GM03348 (cell line): ENCODE measurements at regions not wholly inside any gene's neighbourhood (a gene's known extent, or its start where the extent isn't known, plus 50 kb on each side); places are given as distances from the start of the nearest gene placed in this dataset.

Experiments used
- DNase-seq: peaks from one replicate; pipeline ENCODE4 v3.0.0; 2012; ENCODE audit warnings: low spot score

DNA sequence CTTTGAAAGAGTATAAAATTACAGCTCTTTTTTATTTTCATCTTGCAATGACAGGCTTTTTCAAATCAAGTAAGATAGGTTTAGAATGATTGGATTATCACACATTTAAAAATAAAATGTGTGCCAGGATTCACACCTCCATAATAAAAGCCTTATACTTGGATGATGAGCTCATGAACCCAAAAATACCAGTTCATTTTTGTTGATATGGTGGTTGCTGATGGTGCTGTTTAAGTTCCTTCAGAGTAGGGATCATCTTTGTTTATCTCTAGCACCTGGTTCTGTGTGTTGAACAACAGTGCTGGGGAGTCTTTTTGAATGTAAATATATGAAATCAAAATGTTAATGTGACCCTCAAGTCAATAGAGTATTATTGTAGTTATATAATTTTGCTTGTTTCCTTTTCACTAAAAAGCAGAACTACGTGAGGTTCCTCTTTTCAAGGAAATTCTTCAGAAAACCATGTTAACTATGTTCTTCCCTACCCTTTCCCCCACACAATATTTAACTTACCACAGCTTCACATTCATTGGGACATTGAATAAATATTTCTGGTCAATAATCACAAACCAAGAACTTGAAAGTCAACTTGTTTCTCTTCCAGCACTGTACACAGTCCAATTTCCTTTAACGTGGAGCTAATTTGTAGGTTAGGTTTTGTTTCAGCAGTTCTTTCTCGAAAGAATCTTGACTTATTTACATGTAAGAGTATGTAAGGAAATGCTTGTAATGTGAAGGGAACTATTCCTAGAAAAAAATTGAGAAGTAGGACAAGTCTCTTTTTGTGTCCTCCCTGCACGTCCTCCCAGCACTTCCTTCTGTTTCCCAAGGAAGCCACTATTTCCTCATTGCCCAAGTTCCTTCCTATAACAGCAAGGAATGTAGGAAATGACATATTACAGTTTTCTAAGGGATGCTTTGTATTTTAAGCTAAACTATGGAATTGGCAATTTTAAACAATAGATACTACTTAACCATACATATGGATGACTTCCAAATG, 945.9 kb upstream of the CITED2 start:
- no peak for DNase-seq

DNA sequence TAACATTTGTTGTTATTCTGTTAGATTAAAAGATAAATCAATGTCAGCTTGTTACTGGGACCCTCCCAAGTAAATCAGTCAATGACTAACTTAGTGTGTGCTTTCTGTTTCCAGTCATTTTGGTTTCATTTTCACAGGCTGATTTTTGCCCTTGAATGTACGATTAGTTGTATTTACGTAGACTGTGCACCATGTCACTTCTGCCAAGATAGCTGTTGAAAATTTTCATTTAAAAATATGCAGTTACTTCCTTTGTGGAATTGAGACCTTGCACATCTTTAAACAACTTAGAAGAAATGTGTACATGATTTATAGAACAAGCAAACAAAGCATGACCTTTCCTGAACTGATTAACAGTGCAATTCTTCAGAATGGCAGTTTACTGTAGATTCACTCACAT, 944.8 kb upstream of the CITED2 start:
- DNase-seq, result peak; percentile 4

DNA sequence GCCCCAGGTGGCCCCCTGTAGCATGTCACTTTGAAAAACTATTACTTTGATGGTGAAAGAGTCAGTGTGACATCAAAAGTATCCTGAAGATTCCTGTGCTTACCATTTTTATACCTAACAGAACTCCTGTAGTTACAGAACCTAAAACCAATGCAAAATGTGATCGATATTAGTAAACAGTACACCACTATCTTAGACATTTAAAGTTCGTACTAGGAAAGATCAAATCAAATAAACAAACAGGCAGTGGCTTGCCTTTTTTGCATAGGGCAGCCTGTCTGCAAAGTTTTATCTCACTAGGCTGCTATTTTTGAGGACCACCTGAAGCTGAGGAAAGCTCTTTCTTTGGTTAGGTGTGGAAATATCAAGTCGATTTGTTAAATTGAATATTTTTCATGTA, 944.0 kb upstream of the CITED2 start:
- DNase-seq, result no peak

DNA sequence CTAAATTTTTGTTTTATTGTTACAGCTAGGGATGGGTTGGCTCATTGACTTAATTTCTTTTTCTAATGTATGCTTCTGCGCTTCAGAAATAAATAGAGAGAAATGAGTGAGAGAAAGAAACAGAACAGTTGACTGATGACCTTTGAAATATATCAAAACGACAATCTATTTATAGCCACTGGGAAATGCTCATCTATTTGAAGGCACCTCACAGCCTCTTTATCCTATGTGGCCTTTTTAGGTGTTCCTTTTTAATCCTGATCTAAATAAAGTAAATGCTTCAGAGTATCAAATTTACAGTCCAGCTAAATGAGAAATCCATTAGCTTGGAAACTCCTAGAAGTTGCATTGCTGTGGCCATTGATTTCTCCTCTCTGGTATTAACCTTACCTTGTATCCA, 943.5 kb upstream of the CITED2 start:
- DNase-seq, result no peak

DNA sequence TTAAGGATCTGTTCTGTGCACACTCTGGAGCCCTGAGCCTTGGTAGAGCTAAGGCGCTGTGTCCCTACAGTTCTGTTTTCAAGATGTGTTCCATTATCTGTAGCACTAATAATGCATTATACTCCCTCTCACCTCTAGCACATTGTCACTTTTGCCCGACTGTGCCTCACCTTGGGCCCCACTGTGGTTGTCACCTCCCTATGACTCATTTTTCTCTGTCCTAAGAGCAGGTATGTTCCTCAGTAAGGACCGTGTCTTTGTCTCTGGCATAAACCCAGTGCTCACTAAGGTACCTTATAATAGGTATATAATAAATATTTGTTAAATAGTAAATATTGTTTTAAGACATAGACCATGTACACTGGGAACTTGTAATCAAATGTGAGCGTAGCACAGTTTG, 942.5 kb upstream of the CITED2 start:
- DNase-seq, result no peak

DNA sequence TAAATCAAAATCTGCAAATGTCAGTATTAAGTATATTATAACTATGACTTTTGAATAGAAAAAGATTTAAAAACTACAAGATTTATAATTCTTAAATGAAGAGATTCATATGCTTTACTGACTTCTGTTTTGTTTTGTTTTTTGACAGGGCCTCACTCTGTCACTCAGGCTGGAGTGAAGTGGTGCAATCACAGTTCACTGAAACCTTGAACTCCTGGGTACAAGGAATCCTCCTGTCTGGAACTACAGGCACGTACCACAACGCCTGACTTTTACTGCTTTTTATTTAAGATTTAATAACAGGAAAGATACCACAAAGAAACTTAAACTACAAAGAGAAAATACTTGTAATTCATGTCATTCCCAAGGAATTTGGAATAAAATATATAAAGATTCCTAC, 940.2 kb upstream of the CITED2 start:
- DNase-seq, result no peak

DNA sequence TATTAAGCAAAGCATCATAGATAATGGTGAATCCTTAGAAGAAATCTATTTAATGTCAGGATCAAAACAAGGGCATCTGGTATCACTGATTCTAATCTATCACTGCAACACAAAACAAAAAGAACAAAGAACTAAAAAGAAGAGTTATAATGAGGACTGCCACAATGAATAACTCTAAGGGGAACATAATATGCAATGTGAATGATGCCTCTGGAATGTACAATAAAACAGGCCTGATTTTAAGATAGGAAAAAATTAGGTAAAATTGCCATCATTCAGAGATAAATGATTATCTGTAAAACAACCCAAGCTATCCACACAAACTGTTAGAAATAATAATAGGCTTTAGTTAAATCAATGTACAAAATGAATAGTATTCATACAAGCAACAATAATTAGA, 936.7 kb upstream of the CITED2 start:
- DNase-seq, result peak; percentile 16

DNA sequence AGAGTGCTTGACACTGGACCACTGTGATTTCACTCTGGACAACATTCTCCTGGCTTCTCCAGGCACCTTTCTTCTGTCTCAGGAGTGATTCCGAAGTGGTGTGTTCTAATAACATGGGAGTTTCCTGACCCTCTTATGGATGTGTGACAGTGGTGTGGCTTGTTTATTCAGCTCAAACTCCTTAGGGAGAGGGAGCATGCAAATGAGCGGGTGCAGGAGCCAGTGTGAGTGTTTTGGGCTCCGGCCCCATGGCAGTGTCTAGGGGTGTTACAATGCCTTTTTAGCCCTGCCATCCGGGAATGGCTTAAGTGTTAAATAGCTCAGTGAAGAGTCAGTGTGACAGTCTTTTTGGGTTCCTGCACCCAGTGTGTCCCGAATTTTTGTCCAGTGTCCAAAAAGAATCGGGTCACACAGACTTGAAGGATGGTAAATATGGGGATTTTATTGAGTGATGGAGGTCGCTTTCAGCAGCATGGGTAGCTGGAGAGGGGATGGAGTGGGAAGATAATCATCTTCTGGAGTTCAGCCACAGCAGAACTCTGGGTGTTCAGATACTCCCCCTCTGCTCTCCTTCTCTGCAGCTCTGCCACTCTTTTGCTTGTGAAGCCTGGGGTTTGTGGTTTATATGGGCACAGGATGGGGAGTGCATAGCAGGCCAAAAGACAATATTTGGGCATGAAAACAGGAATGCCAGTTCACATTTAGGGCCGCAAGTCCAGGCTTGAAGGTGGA, 928.9 kb upstream of the CITED2 start:
- no peak for DNase-seq

DNA sequence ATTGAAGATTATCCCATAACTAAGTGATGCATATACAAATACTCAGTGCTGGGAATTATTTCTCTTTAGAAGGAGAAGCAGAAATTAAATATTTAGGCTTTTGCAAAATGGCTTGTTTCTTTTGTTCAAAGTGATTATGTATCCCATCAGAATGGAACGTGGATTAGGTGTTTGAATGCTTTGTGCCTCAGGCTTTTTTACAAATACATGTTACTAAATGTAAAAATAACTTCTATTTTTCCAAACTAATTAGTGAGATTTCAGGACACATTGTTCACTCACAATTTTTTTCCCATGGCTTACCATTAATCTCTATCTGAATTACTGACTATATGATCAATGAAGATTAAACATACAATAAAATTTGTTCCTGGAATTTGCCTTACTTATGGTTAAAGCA, 925.9 kb upstream of the CITED2 start:
- DNase-seq, result no peak

DNA sequence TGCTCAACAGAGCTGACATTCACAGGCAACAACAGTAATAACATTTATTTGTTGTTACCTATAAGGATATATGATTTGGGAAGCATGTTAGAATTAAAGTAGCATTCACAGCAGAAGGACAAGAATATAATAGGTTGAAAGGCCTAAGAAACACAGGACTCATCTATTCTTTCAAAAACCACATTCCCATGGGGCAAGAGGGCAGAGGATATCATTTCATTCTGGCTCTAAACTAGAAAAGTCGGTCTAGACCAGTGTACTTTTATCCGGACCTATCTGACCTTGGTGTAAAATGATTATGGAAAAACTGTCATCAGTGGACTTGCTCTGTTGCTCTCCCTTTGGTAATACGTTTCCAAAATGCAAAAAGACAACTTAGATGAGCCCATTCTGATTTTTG, 914.7 kb upstream of the CITED2 start:
- no peak for DNase-seq

DNA sequence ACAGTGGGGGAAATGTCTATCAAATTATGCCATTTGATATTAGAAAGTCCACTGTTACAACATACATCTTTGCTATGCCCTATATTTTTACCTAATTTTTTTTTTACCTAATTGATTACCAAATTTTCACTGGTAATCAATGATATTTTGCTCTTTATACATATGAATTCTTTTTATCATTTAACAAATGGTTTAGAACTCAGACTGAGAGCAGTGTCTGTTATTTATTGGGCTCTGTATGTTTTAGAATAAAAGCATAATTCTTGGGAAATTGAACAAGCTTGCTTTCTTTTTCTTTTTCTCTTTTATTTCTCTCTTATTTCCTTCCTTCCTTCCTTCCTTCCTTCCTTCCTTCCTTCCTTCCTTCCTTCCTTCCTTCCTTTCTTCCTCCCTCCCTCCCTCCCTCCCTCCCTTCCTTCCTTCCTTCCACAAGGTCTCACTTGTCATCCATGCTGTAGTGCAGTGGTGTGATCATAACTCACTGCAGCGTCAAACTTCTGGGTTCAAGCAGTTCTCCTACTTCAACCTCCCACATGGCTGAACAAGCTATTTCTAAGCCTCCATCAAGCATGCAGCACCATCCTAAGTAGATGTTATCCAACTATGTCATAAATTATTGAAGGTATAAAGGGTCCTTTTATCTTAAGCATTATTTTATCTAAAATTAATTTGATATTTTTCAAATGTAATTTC, 911.7 kb upstream of the CITED2 start:
- no peak for DNase-seq

DNA sequence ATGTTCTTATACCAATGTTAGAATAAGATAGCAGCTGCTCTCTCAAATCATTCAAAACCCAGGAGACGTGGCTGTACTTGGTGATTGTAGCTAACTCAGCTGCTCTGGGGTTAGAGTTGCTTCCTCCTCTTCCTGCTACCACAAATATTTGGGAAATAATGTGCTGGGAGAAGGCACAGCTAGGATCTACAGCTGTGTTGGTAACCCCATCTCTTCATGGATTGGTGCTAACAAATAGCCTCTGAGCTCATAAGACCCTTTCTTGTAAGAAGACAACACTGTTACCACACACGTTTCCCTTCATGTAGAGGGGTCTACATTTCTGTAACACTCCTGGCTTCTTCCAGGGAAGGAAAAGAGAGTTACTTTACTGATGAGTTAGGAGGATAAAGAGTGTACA, 911.0 kb upstream of the CITED2 start:
- DNase-seq, result no peak

DNA sequence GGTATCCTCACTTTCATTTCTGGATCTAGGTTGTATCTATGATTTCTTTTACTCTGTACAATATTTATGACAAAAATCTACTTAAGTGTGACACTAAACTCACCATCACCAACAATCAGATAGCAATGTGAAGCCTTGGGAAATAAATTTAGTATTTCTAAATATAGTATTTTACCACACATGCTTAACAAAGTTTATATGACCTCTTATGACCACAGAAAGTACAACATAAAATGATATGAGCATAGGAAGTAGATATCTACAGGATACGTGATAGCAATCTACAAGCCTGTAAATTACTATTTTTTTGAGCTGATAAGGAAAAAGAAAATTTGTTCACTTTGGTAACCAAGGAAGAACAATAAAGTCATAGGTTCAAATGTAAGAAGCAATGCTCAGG, 910.4 kb upstream of the CITED2 start:
- no peak for DNase-seq

DNA sequence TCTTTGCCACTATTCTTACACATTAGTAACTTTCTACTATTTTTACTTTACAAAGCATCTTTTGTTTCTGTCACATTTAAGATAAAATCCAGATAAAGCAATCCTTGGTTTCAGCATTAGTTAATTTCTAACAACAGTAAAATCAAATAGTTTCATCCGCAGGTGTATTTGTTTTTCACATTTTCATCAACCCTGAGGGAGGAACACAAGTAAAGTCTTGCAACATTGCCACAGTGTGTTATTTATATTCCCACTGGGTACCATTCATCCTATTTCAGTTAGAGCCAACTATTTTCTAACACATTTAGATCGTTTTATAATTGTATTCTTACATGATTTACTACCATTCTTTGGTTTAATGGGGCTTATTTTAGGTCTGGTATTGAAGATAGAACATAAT, 908.7 kb upstream of the CITED2 start:
- DNase-seq, result no peak

DNA sequence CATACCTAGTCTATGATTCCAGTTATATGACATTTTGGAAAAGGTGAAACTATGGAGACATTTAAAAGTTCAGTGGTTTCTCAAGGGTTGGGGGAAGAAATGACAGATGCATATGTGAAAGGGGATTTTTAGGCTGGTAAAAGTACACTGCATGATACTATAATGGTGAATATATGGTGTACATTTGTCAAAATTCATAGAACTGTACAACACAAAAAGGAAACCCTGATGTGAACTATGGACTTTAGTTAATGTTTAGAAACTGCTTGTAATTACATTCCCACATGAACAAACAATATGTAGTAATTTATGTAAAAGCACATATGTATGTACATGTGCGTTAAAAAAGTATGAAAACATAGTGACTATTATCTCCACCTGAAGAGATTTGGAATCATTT, 907.3 kb upstream of the CITED2 start:
- no peak for DNase-seq

DNA sequence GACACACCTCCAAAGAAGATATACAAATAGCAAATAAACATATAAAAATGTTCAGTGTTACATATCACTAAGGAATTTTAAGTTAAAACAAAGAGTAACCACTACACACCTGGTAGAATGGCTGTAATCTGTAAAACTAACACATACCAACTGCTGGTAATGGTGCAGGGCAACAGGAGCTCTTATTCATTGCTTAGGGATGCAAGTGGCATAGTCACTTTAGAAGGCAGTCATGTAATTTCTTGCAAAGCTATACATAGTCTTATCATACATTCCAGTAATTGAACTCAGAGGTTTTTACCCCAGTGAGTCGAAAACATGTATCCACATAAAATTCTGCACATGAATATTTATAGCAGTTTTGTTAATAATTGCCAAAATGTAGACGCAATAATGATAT, 906.8 kb upstream of the CITED2 start:
- DNase-seq, result no peak

DNA sequence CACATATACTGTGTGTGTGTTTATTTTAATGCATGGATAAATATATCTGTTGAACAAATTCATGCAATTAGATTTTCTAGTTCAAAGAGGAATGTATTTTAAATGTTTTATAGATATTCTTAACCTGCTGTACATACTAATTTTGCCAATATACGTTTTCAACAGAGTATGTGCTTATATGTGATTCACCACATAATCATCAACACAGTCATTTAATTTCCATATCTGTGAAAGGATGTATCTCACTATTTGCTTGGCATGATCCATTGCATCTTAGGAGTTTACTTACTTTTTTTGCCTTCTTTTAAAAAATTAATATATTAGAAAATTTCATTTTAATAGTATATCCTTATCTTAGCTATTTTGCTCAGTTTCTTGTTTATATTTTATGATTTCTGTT, 902.3 kb upstream of the CITED2 start:
- no peak for DNase-seq

DNA sequence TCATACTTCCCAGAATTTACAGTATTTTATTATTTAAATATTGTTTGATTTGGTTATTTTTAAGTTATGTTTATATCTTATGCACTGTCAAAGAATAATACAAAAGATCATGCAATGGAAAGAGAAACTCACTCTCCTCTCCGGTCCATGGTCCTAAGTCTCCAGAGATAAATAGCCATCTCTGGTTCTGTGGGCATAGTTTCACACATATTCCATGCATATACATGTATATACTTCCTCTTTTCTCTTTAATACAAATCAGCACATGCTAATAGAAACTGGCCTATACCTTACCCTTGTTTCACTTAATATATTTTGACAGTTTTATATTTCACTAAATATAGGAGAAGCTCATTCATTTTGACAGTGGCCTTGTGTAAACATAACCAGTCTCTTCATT, 901.7 kb upstream of the CITED2 start:
- no peak for DNase-seq

DNA sequence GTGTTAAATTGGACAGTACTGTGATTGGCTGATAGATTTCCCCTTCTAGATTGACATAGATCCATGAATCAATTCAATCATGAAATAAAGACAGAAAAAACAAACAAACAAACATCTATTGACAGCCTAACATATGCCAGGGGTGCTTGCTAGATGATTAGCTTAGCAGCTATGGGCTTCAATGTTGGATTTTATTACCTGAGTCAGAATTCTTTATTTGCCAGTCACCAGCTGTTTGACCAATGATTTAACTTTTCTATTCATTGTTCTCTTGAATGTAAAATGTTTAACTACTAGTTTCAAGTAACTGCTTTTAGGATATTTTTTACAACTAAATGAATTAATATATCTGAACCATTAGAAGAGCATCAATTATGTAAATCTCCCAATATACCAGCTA, 901.3 kb upstream of the CITED2 start:
- no peak for DNase-seq

DNA sequence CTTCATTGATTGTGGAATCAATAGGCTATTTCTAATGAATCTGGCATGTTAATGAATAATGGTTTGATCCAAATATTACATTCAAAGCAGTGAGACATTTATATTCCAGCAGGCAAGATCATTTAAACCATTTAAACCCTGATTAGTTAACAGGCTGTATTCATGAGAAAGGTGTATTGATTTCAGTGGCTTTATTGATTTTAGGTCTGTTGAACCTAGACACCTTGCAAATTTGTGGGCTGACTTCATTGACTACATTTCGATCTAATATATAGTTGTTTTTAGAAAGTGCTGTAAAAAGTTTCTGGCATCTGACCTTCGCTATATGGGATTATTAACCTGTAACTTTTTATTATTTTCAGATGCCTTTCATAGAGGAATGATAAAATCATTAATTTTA, 900.1 kb upstream of the CITED2 start:
- no peak for DNase-seq

DNA sequence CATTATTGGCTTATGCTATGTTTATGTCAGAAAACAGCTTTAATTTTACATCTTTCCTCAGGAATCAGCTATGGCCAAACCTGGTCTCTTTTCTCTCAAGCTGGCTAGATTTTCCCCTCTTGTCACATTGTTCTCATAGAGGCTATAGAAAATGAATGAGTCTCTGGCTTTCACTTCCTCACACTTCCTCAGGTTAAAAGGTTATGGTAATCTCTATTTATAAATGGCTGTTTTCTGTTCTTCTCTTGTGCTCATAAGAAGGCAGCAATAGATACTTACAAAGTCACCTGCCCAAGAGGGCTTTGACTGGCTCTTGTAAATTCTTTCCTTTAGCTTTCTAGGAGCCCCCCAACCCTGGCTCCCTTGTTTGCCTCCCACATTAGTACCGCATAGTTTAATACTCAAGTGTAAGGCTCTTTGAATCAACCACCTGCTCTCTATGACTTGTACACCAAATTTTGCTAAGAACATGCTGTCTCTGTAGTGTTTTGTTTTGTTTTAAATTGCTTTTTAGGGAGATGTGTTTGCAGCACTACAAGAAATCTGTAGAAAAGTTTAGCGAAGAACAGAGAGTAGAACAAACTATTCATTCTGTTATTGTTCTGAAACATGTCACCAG, 897.4 kb upstream of the CITED2 start:
- DNase-seq, result no peak

DNA sequence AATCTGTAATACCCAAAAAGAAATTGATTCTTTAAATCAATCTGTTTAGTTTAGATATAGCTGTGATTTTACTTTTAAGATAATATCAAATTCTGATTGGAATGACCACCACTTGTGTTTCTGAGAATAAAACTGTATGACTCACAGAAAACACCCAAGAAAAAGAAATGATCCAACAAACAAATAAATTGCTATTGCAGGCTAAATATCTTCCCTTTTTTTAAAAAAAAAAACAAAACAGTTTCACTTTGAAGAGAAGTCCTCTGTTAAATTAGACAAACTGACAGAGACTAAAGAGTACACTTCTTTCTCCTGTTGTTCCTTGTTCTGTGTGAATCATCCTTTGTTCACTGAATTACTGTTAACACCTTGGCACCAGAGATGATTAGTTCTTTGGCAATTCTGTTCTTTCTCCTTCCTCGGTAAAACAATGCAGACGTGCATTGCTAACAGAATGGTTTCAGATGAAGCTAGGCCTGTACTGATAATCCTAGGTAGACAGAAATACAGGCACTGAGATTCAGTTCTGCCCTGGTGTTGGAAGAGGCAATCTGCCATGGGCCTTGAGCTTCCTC, 895.2 kb upstream of the CITED2 start:
- DNase-seq, result peak; percentile 12
